A673 (cell line): ENCODE measurements at regions not wholly inside any gene's neighbourhood (a gene's known extent, or its start where the extent isn't known, plus 50 kb on each side); places are given as distances from the start of the nearest gene placed in this dataset.

ENCODE experiments used
- EZH2 ChIP-seq: fragments of 200-600 bp; sonication (generic); IDR thresholded peaks from 2 replicates; pipeline ENCODE4 v1.6.1; 2017; ENCODE audit warnings: borderline replicate concordance, low read depth, mild to moderate bottlenecking, mixed read lengths, antibody characterized with exemption, low read length; ENCODE audit not compliant: poor library complexity, severe bottlenecking
- TF ChIP-seq, protein P1 (sequence below): fragments of 300-800, 200-600 bp; sonication (generic); conservative IDR thresholded peaks from 2 replicates; pipeline ENCODE4 v1.5.1; 2017; ENCODE audit warnings: low read depth, mild to moderate bottlenecking, antibody characterized with exemption, low read length, moderate library complexity, mixed read lengths

GRCh38 chr15:60278879-60279278, 118.9 kb downstream of the ANXA2 start:
- no peak for TF ChIP-seq EZH2
- TF ChIP-seq, protein P1, sequence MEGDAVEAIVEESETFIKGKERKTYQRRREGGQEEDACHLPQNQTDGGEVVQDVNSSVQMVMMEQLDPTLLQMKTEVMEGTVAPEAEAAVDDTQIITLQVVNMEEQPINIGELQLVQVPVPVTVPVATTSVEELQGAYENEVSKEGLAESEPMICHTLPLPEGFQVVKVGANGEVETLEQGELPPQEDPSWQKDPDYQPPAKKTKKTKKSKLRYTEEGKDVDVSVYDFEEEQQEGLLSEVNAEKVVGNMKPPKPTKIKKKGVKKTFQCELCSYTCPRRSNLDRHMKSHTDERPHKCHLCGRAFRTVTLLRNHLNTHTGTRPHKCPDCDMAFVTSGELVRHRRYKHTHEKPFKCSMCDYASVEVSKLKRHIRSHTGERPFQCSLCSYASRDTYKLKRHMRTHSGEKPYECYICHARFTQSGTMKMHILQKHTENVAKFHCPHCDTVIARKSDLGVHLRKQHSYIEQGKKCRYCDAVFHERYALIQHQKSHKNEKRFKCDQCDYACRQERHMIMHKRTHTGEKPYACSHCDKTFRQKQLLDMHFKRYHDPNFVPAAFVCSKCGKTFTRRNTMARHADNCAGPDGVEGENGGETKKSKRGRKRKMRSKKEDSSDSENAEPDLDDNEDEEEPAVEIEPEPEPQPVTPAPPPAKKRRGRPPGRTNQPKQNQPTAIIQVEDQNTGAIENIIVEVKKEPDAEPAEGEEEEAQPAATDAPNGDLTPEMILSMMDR, result no peak
